IMR-90 (cell line): ENCODE measurements at regions not wholly inside any gene's neighbourhood (a gene's known extent, or its start where the extent isn't known, plus 50 kb on each side); places are given as distances from the start of the nearest gene placed in this dataset.

Source experiments
- ATAC-seq: fragments of 200-7000 bp; cut with Tn5 transposase; 2 replicates; pipeline ENCODE4 v1.9.1; 2020; ENCODE audit warnings: low read depth, mild to moderate bottlenecking, moderate library complexity
- BruUV-seq: library from RNA; stranded (reverse); fragments of 400-500 nt; replicated peaks from 2 replicates; lab custom pipeline; 2021; lab: Mats Ljungman, UMichigan
- CTCF ChIA-PET: fragments of 300-600 bp; formaldehyde crosslinking; extraction: SDS; loops from one replicate; lab custom pipeline; 2021; ENCODE audit warnings: antibody characterized with exemption; lab: Yijun Ruan, JAX
- POLR2A ChIA-PET: fragments of 300-600 bp; sonication (Branson Sonifier 250); formaldehyde crosslinking; loops from one replicate; lab custom pipeline; 2022; ENCODE audit warnings: antibody characterized with exemption; ENCODE audit not compliant: unreplicated experiment; lab: Charles Lee
- DNase-seq: peaks from one replicate; pipeline ENCODE4 v3.0.0; 2013
- H2AFZ ChIP-seq: replicated peaks from 2 replicates; pipeline ENCODE3; 2013; ENCODE audit warnings: low read length, mild to moderate bottlenecking; ENCODE audit not compliant: poor library complexity
- H2AK5ac ChIP-seq: 2 replicates; pipeline ENCODE4 v1.6.1; 2013; ENCODE audit warnings: low read depth, low read length, inconsistent platforms
- H2AK9ac ChIP-seq: replicated peaks from 2 replicates; pipeline ENCODE3; 2013; ENCODE audit warnings: mild to moderate bottlenecking, low read depth, low read length, moderate library complexity; ENCODE audit not compliant: poor library complexity
- H2BK120ac ChIP-seq: 2 replicates; pipeline ENCODE4 v1.6.1; 2013; ENCODE audit warnings: low read depth, low read length, inconsistent platforms
- H2BK15ac ChIP-seq: 3 replicates; pipeline ENCODE4 v1.6.1; 2013; ENCODE audit warnings: low read depth, low read length, inconsistent platforms
- H2BK20ac ChIP-seq: 2 replicates; pipeline ENCODE4 v1.6.1; 2013; ENCODE audit warnings: low read depth, mild to moderate bottlenecking, inconsistent platforms, low read length, moderate library complexity
- H2BK5ac ChIP-seq: 2 replicates; pipeline ENCODE4 v1.6.1; 2013; ENCODE audit warnings: mild to moderate bottlenecking, low read depth, low read length, inconsistent platforms; ENCODE audit not compliant: poor library complexity, severe bottlenecking
- H3K14ac ChIP-seq: replicated peaks from 2 replicates; pipeline ENCODE4 v1.6.1; 2013; ENCODE audit warnings: low read depth, low read length, inconsistent platforms
- H3K18ac ChIP-seq: 2 replicates; pipeline ENCODE4 v1.6.1; 2013; ENCODE audit warnings: low read depth, low read length, control low read depth
- H3K23ac ChIP-seq: 2 replicates; pipeline ENCODE4 v1.6.1; 2013; ENCODE audit warnings: low read depth, low read length, inconsistent platforms
- H3K27ac ChIP-seq: 2 replicates; pipeline ENCODE4 v1.5.1; 2013; ENCODE audit warnings: mild to moderate bottlenecking, control low read depth, low read length; ENCODE audit not compliant: insufficient read depth
- H3K27me3 ChIP-seq: 2 replicates; pipeline ENCODE4 v1.6.1; 2013; ENCODE audit warnings: low read length; ENCODE audit not compliant: control insufficient read depth, insufficient read depth
- H3K36me3 ChIP-seq: 2 replicates; pipeline ENCODE4 v1.6.1; 2013; ENCODE audit warnings: low read length, mixed read lengths; ENCODE audit not compliant: control insufficient read depth, insufficient read depth
- H3K4ac ChIP-seq: 2 replicates; pipeline ENCODE4 v1.6.1; 2013; ENCODE audit warnings: low read depth, low read length, inconsistent platforms
- H3K4me1 ChIP-seq: 2 replicates; pipeline ENCODE4 v1.6.1; 2013; ENCODE audit warnings: low read length, mixed read lengths; ENCODE audit not compliant: control insufficient read depth, insufficient read depth
- H3K4me2 ChIP-seq: 2 replicates; pipeline ENCODE4 v1.6.1; 2013; ENCODE audit warnings: low read depth, mild to moderate bottlenecking, control low read depth, low read length, moderate library complexity
- H3K4me3 ChIP-seq: 2 replicates; pipeline ENCODE4 v1.5.1; 2013; ENCODE audit warnings: low read depth, mild to moderate bottlenecking, control low read depth, low read length, moderate library complexity; ENCODE audit not compliant: insufficient read depth
- H3K56ac ChIP-seq: 2 replicates; pipeline ENCODE4 v1.6.1; 2013; ENCODE audit warnings: low read length, inconsistent platforms; ENCODE audit not compliant: insufficient read depth; ENCODE audit errors: extremely low read depth
- H3K79me1 ChIP-seq, 2 experiments: 2 replicates each; pipeline ENCODE4 v1.6.1; 2013; ENCODE audit warnings: low read length in 2 of 2, inconsistent platforms in 1 of 2, low read depth in 1 of 2
- H3K9ac ChIP-seq: 2 replicates; pipeline ENCODE4 v1.6.1; 2013; ENCODE audit warnings: low read depth, low read length, control low read depth
- H3K9me1 ChIP-seq: 2 replicates; pipeline ENCODE4 v1.6.1; 2013; ENCODE audit warnings: low read length, inconsistent platforms; ENCODE audit not compliant: insufficient read depth
- H3K9me3 ChIP-seq: 2 replicates; pipeline ENCODE4 v1.6.1; 2013; ENCODE audit warnings: low read length; ENCODE audit not compliant: control insufficient read depth, insufficient read depth
- H4K20me1 ChIP-seq: 2 replicates; pipeline ENCODE4 v1.6.1; 2013; ENCODE audit warnings: low read length, inconsistent platforms; ENCODE audit not compliant: insufficient read depth
- H4K5ac ChIP-seq: 2 replicates; pipeline ENCODE4 v1.6.1; 2013; ENCODE audit warnings: mild to moderate bottlenecking, low read depth, low read length, control low read depth
- H4K8ac ChIP-seq, 2 experiments: 2 replicates each; pipeline ENCODE4 v1.6.1; 2013; ENCODE audit warnings: low read depth in 2 of 2, low read length in 2 of 2, control low read depth in 1 of 2, inconsistent platforms in 1 of 2
- H4K91ac ChIP-seq: 2 replicates; pipeline ENCODE4 v1.6.1; 2013; ENCODE audit warnings: low read depth, low read length, inconsistent platforms; ENCODE audit not compliant: insufficient read depth
- CHD1 ChIP-seq: IDR thresholded peaks from 2 replicates; pipeline ENCODE4 v1.6.1; 2012; ENCODE audit warnings: low read depth, low read length, improper control_type of control experiment
- MAFK ChIP-seq: IDR thresholded peaks from 2 replicates; pipeline ENCODE4 v1.6.1; 2012; ENCODE audit warnings: low read depth, low read length, improper control_type of control experiment
- WGBS, 2 experiments: methylation state at CpG; one replicate each; pipeline versions ENCODE4 v1.1.5 to v1.1.7; 2013; ENCODE audit warnings: missing lambda C conversion rate in 2 of 2; ENCODE audit not compliant: insufficient read length in 1 of 2; ENCODE audit errors: extremely low coverage in 2 of 2; 5-methylcytosine and 5-hydroxymethylcytosine counted together
- dilution Hi-C: fragments of 300-500 bp; cut with HindIII; formaldehyde crosslinking; loops from one replicate; pipeline ENCODE4 v1.14.3; 2018; ENCODE audit warnings: low sequenced_read_pairs; ENCODE audit not compliant: unreplicated experiment
- in situ Hi-C: fragments of 300-500 bp; cut with MboI; formaldehyde crosslinking; loops from 3 replicates; pipeline ENCODE4 v1.14.3; 2019; ENCODE audit warnings: low sequenced_read_pairs, inconsistent platforms, mixed read lengths
- intact Hi-C: fragments of 100-400 bp; cut with micrococcal nuclease; formaldehyde crosslinking; loops from 2 replicates; pipeline ENCODE4 v1.10.0; 2022

- H4K91ac ChIP-seq = no peak overlapping the region
- no peak overlapping the region for H2BK20ac ChIP-seq
- no peak overlapping the region for H2BK120ac ChIP-seq
- ATAC-seq (no peak), DNase-seq (no peak)
- H3K4me3 ChIP-seq = no peak overlapping the region
- no TSS peak for BruUV-seq
- POLR2A ChIA-PET = no interaction called here
- no peak overlapping the region for H2AFZ ChIP-seq
- H3K4me1 ChIP-seq = no peaks in the 10 kb centered on the region; the same call in 1 of the 2 replicates
- no peak overlapping the region for H3K27ac ChIP-seq
- no peak overlapping the region for H2AK9ac ChIP-seq
- no peaks in the 10 kb centered on the region for H3K79me1 ChIP-seq
- H2BK15ac ChIP-seq = no peak overlapping the region
- dilution Hi-C loops (no loop called here), in situ Hi-C loops (no loop called here), intact Hi-C loops (no loop called here)
- no peak overlapping the region for H3K9ac ChIP-seq
- no peak overlapping the region for H2AK5ac ChIP-seq
- H3K36me3 ChIP-seq = no peaks in the 10 kb centered on the region
- no peak overlapping the region for H3K4me2 ChIP-seq
- H4K8ac ChIP-seq = no peak overlapping the region
- H4K20me1 ChIP-seq = no peaks in the 10 kb centered on the region
- no peak overlapping the region for H4K5ac ChIP-seq
- no peak overlapping the region for H3K23ac ChIP-seq
- no peak overlapping the region for H2BK5ac ChIP-seq
- H3K9me1 ChIP-seq = no peaks in the 10 kb centered on the region
- TF ChIP-seq MAFK (no peak), CHD1 (no peak)
- H3K56ac ChIP-seq = no peak overlapping the region
- H3K18ac ChIP-seq = no peak overlapping the region
- CTCF ChIA-PET = no interaction called here
- H3K9me3 ChIP-seq = peaks cover 5% of the 10 kb centered on the region
- no peak overlapping the region for H3K4ac ChIP-seq
- WGBS, 2 experiments = no CpG with 5 or more reads among the region's 6 CpGs
- no peak overlapping the region for H3K14ac ChIP-seq
- H3K27me3 ChIP-seq = peaks cover 11% of the 10 kb centered on the region
These were observed 360.4 kb downstream of the CXCL12 start for GRCh38 chr10:44024356-44025116.
